Neutrophil (primary cell): ENCODE measurements at regions not wholly inside any gene's neighbourhood (a gene's known extent, or its start where the extent isn't known, plus 50 kb on each side); places are given as distances from the start of the nearest gene placed in this dataset.

Source experiments
- H3K27ac ChIP-seq: fragments of 200-600 bp; sonication (generic); 2 replicates; pipeline ENCODE4 v1.5.1; 2016; ENCODE audit warnings: mild to moderate bottlenecking, moderate library complexity
- H3K27me3 ChIP-seq: fragments of 200-600 bp; sonication (generic); 2 replicates; pipeline ENCODE4 v1.6.0; 2016; ENCODE audit warnings: mild to moderate bottlenecking
- H3K36me3 ChIP-seq: fragments of 200-600 bp; sonication (generic); 2 replicates; pipeline ENCODE4 v1.5.1; 2017
- H3K4me1 ChIP-seq, 2 experiments: fragments of 200-600 bp in 1 of 2; sonication (generic) in 1 of 2; 1 replicate in 1 of 2; 2 replicates in 1 of 2; pipeline versions ENCODE4 v1.5.1 to v1.6.1; 2013 to 2016; ENCODE audit warnings: low read depth in 1 of 2, low read length in 1 of 2, mild to moderate bottlenecking in 1 of 2, moderate library complexity in 1 of 2; ENCODE audit not compliant: control insufficient read depth in 1 of 2, insufficient read depth in 1 of 2
- H3K4me3 ChIP-seq, 2 experiments: fragments of 200-600 bp in 1 of 2; sonication (generic) in 1 of 2; 1 replicate in 1 of 2; 2 replicates in 1 of 2; pipeline ENCODE4 v1.5.1; 2013 to 2016; ENCODE audit warnings: low read depth in 1 of 2, low read length in 1 of 2, mild to moderate bottlenecking in 1 of 2, moderate library complexity in 1 of 2
- H3K9me3 ChIP-seq: fragments of 200-600 bp; sonication (generic); 2 replicates; pipeline ENCODE4 v1.5.1; 2016
- TF ChIP-seq, protein P1 (sequence below): fragments of 200-600 bp; sonication (generic); IDR thresholded peaks from 2 replicates; pipeline ENCODE4 v1.5.1; 2016; ENCODE audit warnings: antibody characterized with exemption

GRCh38 chr7:131110297-131111080 is 217.2 kb upstream of the MKLN1 start:
- no peaks in the 10 kb centered on the region for H3K9me3 ChIP-seq
- peak overlapping the region; percentile 99 for H3K27ac ChIP-seq
- peaks cover 4% of the 10 kb centered on the region for H3K36me3 ChIP-seq
- TF ChIP-seq, protein P1, sequence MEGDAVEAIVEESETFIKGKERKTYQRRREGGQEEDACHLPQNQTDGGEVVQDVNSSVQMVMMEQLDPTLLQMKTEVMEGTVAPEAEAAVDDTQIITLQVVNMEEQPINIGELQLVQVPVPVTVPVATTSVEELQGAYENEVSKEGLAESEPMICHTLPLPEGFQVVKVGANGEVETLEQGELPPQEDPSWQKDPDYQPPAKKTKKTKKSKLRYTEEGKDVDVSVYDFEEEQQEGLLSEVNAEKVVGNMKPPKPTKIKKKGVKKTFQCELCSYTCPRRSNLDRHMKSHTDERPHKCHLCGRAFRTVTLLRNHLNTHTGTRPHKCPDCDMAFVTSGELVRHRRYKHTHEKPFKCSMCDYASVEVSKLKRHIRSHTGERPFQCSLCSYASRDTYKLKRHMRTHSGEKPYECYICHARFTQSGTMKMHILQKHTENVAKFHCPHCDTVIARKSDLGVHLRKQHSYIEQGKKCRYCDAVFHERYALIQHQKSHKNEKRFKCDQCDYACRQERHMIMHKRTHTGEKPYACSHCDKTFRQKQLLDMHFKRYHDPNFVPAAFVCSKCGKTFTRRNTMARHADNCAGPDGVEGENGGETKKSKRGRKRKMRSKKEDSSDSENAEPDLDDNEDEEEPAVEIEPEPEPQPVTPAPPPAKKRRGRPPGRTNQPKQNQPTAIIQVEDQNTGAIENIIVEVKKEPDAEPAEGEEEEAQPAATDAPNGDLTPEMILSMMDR: no peak
- peak overlapping the region; percentile 86 to 99 for H3K4me3 ChIP-seq
- H3K4me1 ChIP-seq: peaks cover 28 to 41% of the 10 kb centered on the region in 2 experiments
- peaks cover 6% of the 10 kb centered on the region for H3K27me3 ChIP-seq

DNA sequence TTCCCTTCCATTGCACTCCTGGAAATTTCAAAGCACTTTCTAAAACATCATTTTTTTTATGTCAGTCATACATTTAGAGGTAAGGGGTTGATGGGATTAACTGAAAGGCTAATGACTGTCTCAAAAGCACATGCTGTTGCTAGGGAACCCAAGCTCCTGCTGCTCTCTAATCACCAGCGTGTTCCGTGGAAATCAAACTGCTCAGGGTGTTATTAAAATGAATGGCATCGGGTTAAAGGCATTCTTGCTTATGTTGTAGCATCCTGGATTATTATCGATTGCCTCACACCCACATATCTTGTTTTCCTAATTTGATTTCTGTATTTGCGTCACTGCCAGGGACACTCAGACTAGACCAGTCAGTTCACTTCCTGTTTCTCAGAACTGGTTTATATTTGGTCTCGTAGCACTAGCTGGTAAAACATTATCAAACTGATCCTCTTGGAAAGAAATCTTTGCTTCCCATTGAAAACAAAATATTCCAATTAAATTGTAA is 216.5 kb upstream of the MKLN1 start:
- peak overlapping the region; percentile 99 for H3K27ac ChIP-seq
- peaks cover 28 to 40% of the 10 kb centered on the region in 2 experiments for H3K4me1 ChIP-seq
- peaks cover 2% of the 10 kb centered on the region for H3K36me3 ChIP-seq
- peaks cover 6% of the 10 kb centered on the region for H3K27me3 ChIP-seq
- H3K9me3 ChIP-seq: no peaks in the 10 kb centered on the region
- TF ChIP-seq, protein P1: no peak
- H3K4me3 ChIP-seq: peak overlapping the region; percentile 86 to 99

DNA sequence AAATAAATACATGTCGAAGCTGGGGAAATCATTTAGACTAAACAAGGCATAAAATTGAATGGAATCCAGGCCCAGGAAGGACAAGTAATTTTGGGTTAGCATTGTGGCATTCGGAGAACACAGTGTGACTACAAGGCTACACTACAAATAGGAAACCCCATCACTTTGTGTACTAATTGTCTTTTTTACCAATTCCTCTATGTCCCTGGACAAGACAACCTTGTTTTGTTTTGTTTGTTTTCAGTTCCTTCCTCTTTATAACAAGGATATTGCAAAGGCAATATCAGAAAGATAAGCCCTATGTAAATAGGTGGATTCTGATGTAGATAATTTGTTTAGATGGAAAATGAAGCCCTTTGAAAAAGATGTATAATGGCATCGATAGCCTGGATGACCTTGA is 215.9 kb upstream of the MKLN1 start:
- no peaks in the 10 kb centered on the region for H3K36me3 ChIP-seq
- peak overlapping the region; percentile 99 for H3K27ac ChIP-seq
- TF ChIP-seq, protein P1: no peak
- H3K27me3 ChIP-seq: peaks cover 6% of the 10 kb centered on the region
- H3K9me3 ChIP-seq: no peaks in the 10 kb centered on the region
- H3K4me3 ChIP-seq: peak overlapping the region in 1 of 2 experiments; percentile 86
- H3K4me1 ChIP-seq: peaks cover 28 to 40% of the 10 kb centered on the region in 2 experiments

GRCh38 chr7:131112431-131112830 is 215.2 kb upstream of the MKLN1 start:
- H3K4me1 ChIP-seq: peaks cover 28 to 40% of the 10 kb centered on the region in 2 experiments
- peak overlapping the region; percentile 99 for H3K27ac ChIP-seq
- TF ChIP-seq, protein P1: no peak
- H3K4me3 ChIP-seq: no peak overlapping the region
- H3K36me3 ChIP-seq: no peaks in the 10 kb centered on the region
- no peaks in the 10 kb centered on the region for H3K9me3 ChIP-seq
- peaks cover 6% of the 10 kb centered on the region for H3K27me3 ChIP-seq

- Histone ChIP-seq H3K4me1 (peaks cover 17 to 20% of the 10 kb centered on the region in 2 experiments), H3K9me3 (no peaks in the 10 kb centered on the region), H3K27me3 (peaks cover 6% of the 10 kb centered on the region), H3K36me3 (no peaks in the 10 kb centered on the region), H3K4me3 (no peak overlapping the region), H3K27ac (no peak overlapping the region)
- TF ChIP-seq, protein P1: no peak
Measured at GRCh38 chr7:131115340-131115739, 212.3 kb upstream of the MKLN1 start.
